CD4-positive, alpha-beta T cell (primary cell): ENCODE measurements at regions not wholly inside any gene's neighbourhood (a gene's known extent, or its start where the extent isn't known, plus 50 kb on each side); places are given as distances from the start of the nearest gene placed in this dataset.

ENCODE experiments used
- ATAC-seq: fragments of 200-7000 bp; cut with Tn5 transposase; one replicate; pipeline ENCODE4 v1.10.0; 2022; ENCODE audit warnings: mild to moderate bottlenecking; ENCODE audit not compliant: poor library complexity
- CTCF ChIA-PET: fragments of 350-600 bp; sonication (Branson Sonifier 250); formaldehyde crosslinking; loops from one replicate; lab custom pipeline; 2021; ENCODE audit warnings: antibody characterized with exemption, inconsistent platforms; lab: Charles Lee
- POLR2A ChIA-PET: fragments of 350-600 bp; sonication (Branson Sonifier 250); formaldehyde crosslinking; loops from one replicate; lab custom pipeline; 2021; ENCODE audit warnings: antibody characterized with exemption, inconsistent platforms; lab: Charles Lee
- DNase-seq, 14 experiments: peaks; one replicate each; pipeline ENCODE4 v3.0.0-alpha.2; 2013 to 2020; ENCODE audit warnings: mixed read lengths in 2 of 14
- H3K27ac ChIP-seq, 2 donors: one replicate each; pipeline versions ENCODE4 v1.5.1 to v1.7.0; 2013; ENCODE audit warnings: low read length in 2 of 2, low read depth in 1 of 2, mild to moderate bottlenecking in 1 of 2
- H3K27me3 ChIP-seq, 2 experiments: 1 replicate in 1 of 2; 2 replicates in 1 of 2; pipeline versions ENCODE4 v1.6.1 to v1.7.0; 2013; ENCODE audit warnings: low read length in 2 of 2, control low read depth in 1 of 2, mild to moderate bottlenecking in 1 of 2, moderate library complexity in 1 of 2; ENCODE audit not compliant: insufficient read depth in 2 of 2, control insufficient read depth in 1 of 2
- H3K36me3 ChIP-seq: one replicate; pipeline ENCODE4 v1.6.1; 2013; ENCODE audit warnings: low read length, control low read depth; ENCODE audit not compliant: insufficient read depth
- H3K4me1 ChIP-seq: one replicate; pipeline ENCODE4 v1.6.1; 2013; ENCODE audit warnings: low read length, control low read depth; ENCODE audit not compliant: insufficient read depth
- H3K4me3 ChIP-seq: one replicate; pipeline ENCODE4 v1.5.1; 2013; ENCODE audit warnings: mild to moderate bottlenecking, low read length, moderate library complexity
- H3K9me3 ChIP-seq, 2 experiments: 1 replicate in 1 of 2; 2 replicates in 1 of 2; pipeline versions ENCODE4 v1.6.1 to v1.7.0; 2013; ENCODE audit warnings: low read length in 2 of 2, mild to moderate bottlenecking in 2 of 2, control low read depth in 1 of 2, moderate library complexity in 1 of 2; ENCODE audit not compliant: control insufficient read depth in 1 of 2, insufficient read depth in 1 of 2
- H3K27ac Mint-ChIP-seq: one replicate; pipeline ENCODE4 v1.8.0; 2020; ENCODE audit warnings: mixed read lengths
- H3K27me3 Mint-ChIP-seq: one replicate; pipeline ENCODE4 v1.8.0; 2021; ENCODE audit warnings: mixed read lengths
- H3K36me3 Mint-ChIP-seq: one replicate; pipeline ENCODE4 v1.8.0; 2021; ENCODE audit warnings: low read depth, mixed read lengths
- H3K4me1 Mint-ChIP-seq: one replicate; pipeline ENCODE4 v1.8.0; 2021; ENCODE audit warnings: low read depth, mixed read lengths
- H3K4me3 Mint-ChIP-seq: one replicate; pipeline ENCODE4 v1.8.0; 2020; ENCODE audit warnings: mild to moderate bottlenecking, mixed read lengths
- H3K9me3 Mint-ChIP-seq: one replicate; pipeline ENCODE4 v1.8.0; 2020; ENCODE audit warnings: mixed read lengths
- intact Hi-C, 2 experiments: fragments of 100-400 bp; cut with DNase I in 1 of 2; cut with micrococcal nuclease in 1 of 2; formaldehyde crosslinking; loops; one replicate each; pipeline versions ENCODE4 v1.15.1 to v1.9.0; 2023 to 2025; cut with DNase I, micrococcal nuclease
- TF ChIP-seq, protein P1 (sequence below): fragments of 200-600 bp; IDR thresholded peaks from one replicate; pipeline ENCODE4 v1.8.0; 2022; ENCODE audit warnings: antibody characterized with exemption, mild to moderate bottlenecking

- no peak overlapping the region for H3K4me3 ChIP-seq
- no peaks in the 10 kb centered on the region for H3K4me1 ChIP-seq
- Mint-ChIP-seq H3K36me3 (no peaks in the 10 kb centered on the region), H3K4me1 (no peaks in the 10 kb centered on the region), H3K27me3 (no peaks in the 10 kb centered on the region), H3K27ac (no peak overlapping the region), H3K4me3 (no peak overlapping the region), H3K9me3 (no peaks in the 10 kb centered on the region)
- no peaks in the 10 kb centered on the region for H3K36me3 ChIP-seq
- H3K27me3 ChIP-seq, result no peaks in the 10 kb centered on the region
- ATAC-seq (no peak), DNase-seq (no peak)
- intact Hi-C loops, result no loop called here
- H3K9me3 ChIP-seq, result no peaks in the 10 kb centered on the region
- TF ChIP-seq, protein P1, sequence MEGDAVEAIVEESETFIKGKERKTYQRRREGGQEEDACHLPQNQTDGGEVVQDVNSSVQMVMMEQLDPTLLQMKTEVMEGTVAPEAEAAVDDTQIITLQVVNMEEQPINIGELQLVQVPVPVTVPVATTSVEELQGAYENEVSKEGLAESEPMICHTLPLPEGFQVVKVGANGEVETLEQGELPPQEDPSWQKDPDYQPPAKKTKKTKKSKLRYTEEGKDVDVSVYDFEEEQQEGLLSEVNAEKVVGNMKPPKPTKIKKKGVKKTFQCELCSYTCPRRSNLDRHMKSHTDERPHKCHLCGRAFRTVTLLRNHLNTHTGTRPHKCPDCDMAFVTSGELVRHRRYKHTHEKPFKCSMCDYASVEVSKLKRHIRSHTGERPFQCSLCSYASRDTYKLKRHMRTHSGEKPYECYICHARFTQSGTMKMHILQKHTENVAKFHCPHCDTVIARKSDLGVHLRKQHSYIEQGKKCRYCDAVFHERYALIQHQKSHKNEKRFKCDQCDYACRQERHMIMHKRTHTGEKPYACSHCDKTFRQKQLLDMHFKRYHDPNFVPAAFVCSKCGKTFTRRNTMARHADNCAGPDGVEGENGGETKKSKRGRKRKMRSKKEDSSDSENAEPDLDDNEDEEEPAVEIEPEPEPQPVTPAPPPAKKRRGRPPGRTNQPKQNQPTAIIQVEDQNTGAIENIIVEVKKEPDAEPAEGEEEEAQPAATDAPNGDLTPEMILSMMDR, result no peak
- ChIA-PET CTCF (no interaction called here), POLR2A (no interaction called here)
- no peak overlapping the region for H3K27ac ChIP-seq
Observed at GRCh38 chr2:185919155-185919554, 180.6 kb downstream of the FSIP2 start.

DNA sequence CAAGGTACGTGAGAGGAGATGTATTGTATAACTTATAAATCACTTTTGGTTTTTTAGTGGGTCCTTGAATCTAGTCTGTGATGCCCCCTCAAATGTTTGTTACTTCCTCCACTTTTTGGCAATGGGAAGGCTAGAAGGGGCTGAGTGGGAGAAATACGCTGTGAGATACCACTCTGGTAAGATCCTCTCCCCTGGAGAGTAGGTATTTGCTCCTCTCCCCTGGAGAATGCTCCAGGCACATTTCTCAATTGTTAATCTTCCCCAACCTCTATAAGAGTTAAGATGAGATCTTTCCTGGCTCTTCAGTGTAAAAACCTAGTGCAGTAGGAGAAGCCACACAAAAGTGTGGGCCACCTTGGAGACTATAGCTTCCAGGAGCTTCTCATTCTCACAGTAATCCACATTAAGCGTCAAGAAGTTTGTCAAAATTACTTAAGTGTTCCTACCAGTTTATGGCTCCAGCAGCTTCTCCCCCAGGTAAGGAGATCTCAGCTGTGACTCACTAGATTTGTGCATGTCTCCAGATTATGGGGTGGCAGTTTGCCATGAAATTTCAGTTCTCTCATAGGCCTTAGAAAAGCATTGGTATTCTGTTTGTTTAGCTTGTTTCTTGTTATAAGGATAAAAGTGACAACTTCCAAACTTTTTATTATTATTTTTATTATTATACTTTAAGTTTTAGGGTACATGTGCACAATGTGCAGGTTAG lies 182.6 kb downstream of the FSIP2 start:
- no peaks in the 10 kb centered on the region for H3K36me3 Mint-ChIP-seq
- DNase-seq (no peak), ATAC-seq (no peak)
- H3K4me3 Mint-ChIP-seq, result no peak overlapping the region
- H3K4me3 ChIP-seq, result no peak overlapping the region
- ChIA-PET CTCF (no interaction called here), POLR2A (no interaction called here)
- H3K27ac Mint-ChIP-seq, result no peak overlapping the region
- no peaks in the 10 kb centered on the region for H3K9me3 ChIP-seq
- H3K4me1 ChIP-seq, result no peaks in the 10 kb centered on the region
- no peaks in the 10 kb centered on the region for H3K27me3 ChIP-seq
- H3K9me3 Mint-ChIP-seq, result no peaks in the 10 kb centered on the region
- H3K36me3 ChIP-seq, result no peaks in the 10 kb centered on the region
- H3K4me1 Mint-ChIP-seq, result no peaks in the 10 kb centered on the region
- H3K27ac ChIP-seq, result no peak overlapping the region
- intact Hi-C loops, result no loop called here
- no peaks in the 10 kb centered on the region for H3K27me3 Mint-ChIP-seq
- TF ChIP-seq, protein P1, result no peak

- H3K4me3 Mint-ChIP-seq, result no peak overlapping the region
- H3K27ac Mint-ChIP-seq, result no peak overlapping the region
- no peaks in the 10 kb centered on the region for H3K36me3 Mint-ChIP-seq
- ATAC-seq (no peak), DNase-seq (no peak)
- Histone ChIP-seq H3K9me3 (no peaks in the 10 kb centered on the region), H3K27ac (no peak overlapping the region), H3K4me1 (no peaks in the 10 kb centered on the region), H3K4me3 (no peak overlapping the region), H3K36me3 (no peaks in the 10 kb centered on the region), H3K27me3 (no peaks in the 10 kb centered on the region)
- no peaks in the 10 kb centered on the region for H3K27me3 Mint-ChIP-seq
- intact Hi-C loops, result no loop called here
- ChIA-PET POLR2A (no interaction called here), CTCF (no interaction called here)
- H3K4me1 Mint-ChIP-seq, result no peaks in the 10 kb centered on the region
- TF ChIP-seq, protein P1, result no peak
- H3K9me3 Mint-ChIP-seq, result peaks cover 2% of the 10 kb centered on the region
Observed at GRCh38 chr2:185934232-185934631, 195.6 kb downstream of the FSIP2 start.
